Muscle layer of colon (tissue), 2 donors: ENCODE measurements at regions not wholly inside any gene's neighbourhood (a gene's known extent, or its start where the extent isn't known, plus 50 kb on each side); places are given as distances from the start of the nearest gene placed in this dataset.

Source experiments
- H3K27ac ChIP-seq: one replicate; pipeline ENCODE4 v1.7.0; 2013; ENCODE audit warnings: low read depth, mild to moderate bottlenecking, low read length, moderate library complexity
- H3K27me3 ChIP-seq, 2 donors: one replicate each; pipeline ENCODE4 v1.7.0; 2013; ENCODE audit warnings: low read length in 2 of 2, mild to moderate bottlenecking in 2 of 2; ENCODE audit not compliant: insufficient read depth in 2 of 2, control insufficient read depth in 1 of 2
- H3K36me3 ChIP-seq: one replicate; pipeline ENCODE4 v1.7.0; 2013; ENCODE audit warnings: mild to moderate bottlenecking, low read length; ENCODE audit not compliant: insufficient read depth
- H3K4me1 ChIP-seq: one replicate; pipeline ENCODE4 v1.7.0; 2013; ENCODE audit warnings: mild to moderate bottlenecking, low read length; ENCODE audit not compliant: insufficient read depth
- H3K4me3 ChIP-seq, 2 donors: one replicate each; pipeline ENCODE4 v1.7.0; 2013; ENCODE audit warnings: low read length in 2 of 2, low read depth in 1 of 2, mild to moderate bottlenecking in 1 of 2, moderate library complexity in 1 of 2
- H3K9ac ChIP-seq: one replicate; pipeline ENCODE4 v1.7.0; 2013; ENCODE audit warnings: low read length
- H3K9me3 ChIP-seq: one replicate; pipeline ENCODE4 v1.7.0; 2013; ENCODE audit warnings: mild to moderate bottlenecking, low read length
- donor health status: abdominal sarcoma.
- donor health status: Adenocarcinoma of cecum.

GRCh38 chr3:17908399-17909191 lies 166.2 kb upstream of the TBC1D5 start:
- Histone ChIP-seq H3K9ac (no peak overlapping the region), H3K27ac (no peak overlapping the region), H3K36me3 (no peaks in the 10 kb centered on the region), H3K4me1 (no peaks in the 10 kb centered on the region), H3K27me3 (no peaks in the 10 kb centered on the region), H3K9me3 (no peaks in the 10 kb centered on the region), H3K4me3 (no peak overlapping the region)

GRCh38 chr3:17905996-17906395 lies 163.6 kb upstream of the TBC1D5 start:
- no peaks in the 10 kb centered on the region for H3K36me3 ChIP-seq
- H3K27me3 ChIP-seq, result no peaks in the 10 kb centered on the region
- no peak overlapping the region for H3K4me3 ChIP-seq
- no peaks in the 10 kb centered on the region for H3K4me1 ChIP-seq
- H3K9me3 ChIP-seq, result no peaks in the 10 kb centered on the region
- H3K9ac ChIP-seq, result no peak overlapping the region
- no peak overlapping the region for H3K27ac ChIP-seq

- H3K36me3 ChIP-seq, result no peaks in the 10 kb centered on the region
- H3K27me3 ChIP-seq, result no peaks in the 10 kb centered on the region
- H3K27ac ChIP-seq, result no peak overlapping the region
- H3K4me3 ChIP-seq, result no peak overlapping the region
- H3K9me3 ChIP-seq, result no peaks in the 10 kb centered on the region
- no peak overlapping the region for H3K9ac ChIP-seq
- no peaks in the 10 kb centered on the region for H3K4me1 ChIP-seq
Observed at GRCh38 chr3:17901893-17902292, 159.5 kb upstream of the TBC1D5 start.

- Histone ChIP-seq H3K4me1 (no peaks in the 10 kb centered on the region), H3K27ac (no peak overlapping the region), H3K4me3 (no peak overlapping the region), H3K36me3 (no peaks in the 10 kb centered on the region), H3K9me3 (no peaks in the 10 kb centered on the region), H3K27me3 (no peaks in the 10 kb centered on the region), H3K9ac (no peak overlapping the region)
Observed at GRCh38 chr3:17894434-17895060, 152.1 kb upstream of the TBC1D5 start.

GRCh38 chr3:17891139-17891856 lies 148.9 kb upstream of the TBC1D5 start:
- H3K27me3 ChIP-seq, result no peaks in the 10 kb centered on the region

GRCh38 chr3:17885986-17886385 lies 143.6 kb upstream of the TBC1D5 start:
- no peaks in the 10 kb centered on the region for H3K4me1 ChIP-seq
- no peaks in the 10 kb centered on the region for H3K36me3 ChIP-seq
- H3K27me3 ChIP-seq, result no peaks in the 10 kb centered on the region
- no peak overlapping the region for H3K27ac ChIP-seq
- H3K4me3 ChIP-seq, result no peak overlapping the region
- H3K9me3 ChIP-seq, result no peaks in the 10 kb centered on the region
- no peak overlapping the region for H3K9ac ChIP-seq

More at GRCh38 chr3:17891139-17891856, 148.9 kb upstream of the TBC1D5 start:
- no peaks in the 10 kb centered on the region for H3K4me1 ChIP-seq
- H3K4me3 ChIP-seq, result no peak overlapping the region
- no peaks in the 10 kb centered on the region for H3K36me3 ChIP-seq
- no peaks in the 10 kb centered on the region for H3K9me3 ChIP-seq
- H3K9ac ChIP-seq, result no peak overlapping the region
- no peak overlapping the region for H3K27ac ChIP-seq

- Histone ChIP-seq H3K4me3 (no peak overlapping the region), H3K36me3 (no peaks in the 10 kb centered on the region), H3K27ac (no peak overlapping the region), H3K4me1 (no peaks in the 10 kb centered on the region), H3K9ac (no peak overlapping the region), H3K27me3 (no peaks in the 10 kb centered on the region), H3K9me3 (no peaks in the 10 kb centered on the region)
Observed at GRCh38 chr3:17882981-17883380, 140.6 kb upstream of the TBC1D5 start.

- no peaks in the 10 kb centered on the region for H3K27me3 ChIP-seq
- no peak overlapping the region for H3K27ac ChIP-seq
- no peak overlapping the region for H3K4me3 ChIP-seq
- no peaks in the 10 kb centered on the region for H3K36me3 ChIP-seq
- H3K9me3 ChIP-seq, result no peaks in the 10 kb centered on the region
- no peaks in the 10 kb centered on the region for H3K4me1 ChIP-seq
- H3K9ac ChIP-seq, result no peak overlapping the region
Observed at GRCh38 chr3:17877299-17877698, 134.9 kb upstream of the TBC1D5 start.

GRCh38 chr3:17874636-17875035 lies 132.2 kb upstream of the TBC1D5 start:
- no peaks in the 10 kb centered on the region for H3K27me3 ChIP-seq
- H3K27ac ChIP-seq, result no peak overlapping the region
- no peaks in the 10 kb centered on the region for H3K36me3 ChIP-seq
- H3K4me3 ChIP-seq, result no peak overlapping the region
- no peaks in the 10 kb centered on the region for H3K9me3 ChIP-seq
- no peaks in the 10 kb centered on the region for H3K4me1 ChIP-seq
- H3K9ac ChIP-seq, result no peak overlapping the region

- Histone ChIP-seq H3K27me3 (no peaks in the 10 kb centered on the region), H3K27ac (no peak overlapping the region), H3K4me3 (no peak overlapping the region), H3K4me1 (no peaks in the 10 kb centered on the region), H3K9ac (no peak overlapping the region), H3K36me3 (no peaks in the 10 kb centered on the region), H3K9me3 (no peaks in the 10 kb centered on the region)
Observed at GRCh38 chr3:17872457-17872856, 130.0 kb upstream of the TBC1D5 start.

GRCh38 chr3:17865631-17866030 lies 123.2 kb upstream of the TBC1D5 start:
- Histone ChIP-seq H3K9ac (no peak overlapping the region), H3K9me3 (no peaks in the 10 kb centered on the region)

More at GRCh38 chr3:17865631-17866030, 123.2 kb upstream of the TBC1D5 start:
- H3K4me1 ChIP-seq, result no peaks in the 10 kb centered on the region
- H3K36me3 ChIP-seq, result no peaks in the 10 kb centered on the region
- no peak overlapping the region for H3K27ac ChIP-seq
- no peak overlapping the region for H3K4me3 ChIP-seq
- no peaks in the 10 kb centered on the region for H3K27me3 ChIP-seq
